ENCODE measurements at regions not wholly inside any gene's neighbourhood (a gene's known extent, or its start where the extent isn't known, plus 50 kb on each side); places are given as distances from the start of the nearest gene placed in this dataset.

GRCh38 chr16:77669057-77669456 is 53.3 kb upstream of the NUDT7 start:
- TF ChIP-seq POLR2AphosphoS5 (IDR thresholded peaks at IDR 0.05; ENCODE audit: borderline replicate concordance, low read depth, low read length): no peak
- no peak for TF ChIP-seq EZH2 (IDR thresholded peaks at IDR 0.05)

Measured in SK-N-MC (cell line).